GM19099 (cell line): ENCODE measurements at regions not wholly inside any gene's neighbourhood (a gene's known extent, or its start where the extent isn't known, plus 50 kb on each side); places are given as distances from the start of the nearest gene placed in this dataset.

Experiments
- POLR2A ChIP-seq: IDR thresholded peaks from 3 replicates; pipeline ENCODE4 v1.6.1; 2011; ENCODE audit warnings: low read depth; ENCODE audit not compliant: insufficient read length; ENCODE audit errors: extremely low read depth

DNA sequence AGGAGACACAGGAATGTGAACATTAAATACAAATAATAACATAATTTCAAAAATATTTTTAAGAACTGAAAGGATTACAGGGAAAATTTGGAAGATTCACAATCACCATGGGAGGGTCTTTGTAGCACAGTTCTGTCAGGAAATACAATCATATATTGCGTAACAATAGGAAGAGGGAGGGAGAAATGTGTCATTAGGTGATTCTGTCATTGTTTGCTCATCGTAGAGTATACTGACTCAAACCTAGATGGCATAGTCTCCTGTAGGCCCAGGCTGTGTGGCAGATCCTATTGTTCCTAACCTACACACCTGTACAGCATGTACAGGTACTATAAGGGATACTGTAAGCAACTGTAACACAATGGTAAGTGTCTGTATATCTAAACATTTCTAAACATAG is 330.4 kb downstream of the BRD1 start:
- no peak for TF ChIP-seq POLR2A

DNA sequence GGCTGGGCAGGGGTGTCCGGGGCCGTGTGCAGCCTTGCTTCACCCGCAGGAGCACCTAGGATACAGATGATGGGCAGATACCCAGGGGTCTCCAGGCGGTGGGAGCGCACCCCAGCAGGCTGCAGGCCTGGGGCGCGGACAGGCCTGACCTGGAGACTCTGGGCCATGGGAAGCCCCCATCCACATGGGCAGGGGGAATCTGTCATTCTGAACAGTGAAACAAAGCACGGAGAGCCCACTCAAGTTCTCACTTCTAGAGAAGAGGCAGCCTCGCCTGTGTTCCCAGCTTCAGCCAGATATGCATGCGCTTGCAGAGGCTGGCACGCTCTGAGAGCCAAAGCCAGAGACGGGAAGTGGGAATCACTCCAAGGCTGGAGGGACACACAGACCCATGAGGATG is 333.1 kb downstream of the BRD1 start:
- TF ChIP-seq POLR2A, result no peak

DNA sequence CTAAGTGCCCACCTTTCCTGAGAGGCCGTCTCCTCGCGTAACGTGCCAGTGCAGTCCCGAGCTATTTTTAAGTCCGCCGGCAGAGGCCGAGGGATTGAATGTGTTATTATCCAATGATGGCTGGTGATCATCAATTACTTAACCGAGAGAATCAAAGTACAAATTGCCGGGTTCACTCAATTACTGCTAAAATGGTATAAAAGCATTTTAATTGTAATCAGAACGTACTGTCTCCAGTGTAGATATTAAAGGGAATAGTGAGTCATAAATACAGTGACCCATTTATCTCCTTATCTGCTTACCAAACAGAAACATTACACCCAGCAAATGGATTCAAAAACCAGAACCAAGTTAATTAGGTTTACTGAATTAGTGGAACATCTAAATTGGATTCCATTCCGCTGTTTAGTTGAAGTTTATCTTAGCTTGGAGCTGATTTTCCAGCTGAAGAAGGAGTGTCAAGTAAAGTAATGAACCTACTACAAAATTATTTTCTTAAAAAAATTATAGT is 334.9 kb downstream of the BRD1 start:
- no peak for TF ChIP-seq POLR2A

GRCh38 chr22:49492308-49492707 is 335.4 kb downstream of the BRD1 start:
- TF ChIP-seq POLR2A, result no peak

- no peak for TF ChIP-seq POLR2A
These were observed 335.9 kb downstream of the BRD1 start for GRCh38 chr22:49491726-49492125.

DNA sequence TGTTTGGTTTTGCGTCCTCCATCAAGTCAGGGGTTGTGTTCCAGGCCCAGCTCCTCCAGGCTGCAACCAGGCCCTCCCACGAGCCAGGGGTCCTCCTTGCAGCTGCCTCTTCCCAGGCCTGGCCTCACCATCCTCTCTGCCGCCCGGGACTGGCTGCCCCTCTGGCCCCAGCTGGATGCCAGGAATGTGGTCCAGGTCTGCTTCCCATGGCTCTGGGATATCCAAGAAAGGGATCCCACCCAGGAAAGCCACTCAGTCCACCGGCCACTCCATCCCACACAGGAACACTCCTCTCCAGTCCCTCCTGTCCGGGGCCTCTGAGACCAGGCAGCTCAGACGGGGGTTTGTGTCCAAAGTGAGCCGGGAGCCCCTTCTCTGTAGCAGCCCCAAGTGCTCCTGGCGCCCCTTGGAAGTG is 336.4 kb downstream of the BRD1 start:
- TF ChIP-seq POLR2A, result no peak

GRCh38 chr22:49490692-49491091 is 337.0 kb downstream of the BRD1 start:
- no peak for TF ChIP-seq POLR2A

DNA sequence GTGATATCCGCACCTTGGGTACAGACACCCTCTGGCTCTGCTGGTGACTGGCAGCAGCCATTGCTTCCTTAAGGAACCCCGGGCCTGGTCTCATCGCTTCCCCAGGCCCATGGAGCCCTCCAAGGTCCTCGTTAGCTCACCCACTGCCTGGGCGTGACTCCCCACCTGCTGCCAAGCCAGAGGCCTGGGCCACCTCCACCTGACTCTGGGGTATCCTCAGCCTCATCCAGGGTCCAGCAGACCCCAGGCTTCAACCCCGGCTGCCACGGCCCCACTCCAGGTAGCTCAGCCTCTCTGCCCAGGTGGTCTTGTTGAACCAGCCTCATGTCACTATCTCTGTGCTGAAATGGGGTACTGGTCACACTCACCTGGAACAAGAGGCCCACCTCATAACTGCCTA is 337.9 kb downstream of the BRD1 start:
- TF ChIP-seq POLR2A, result no peak

DNA sequence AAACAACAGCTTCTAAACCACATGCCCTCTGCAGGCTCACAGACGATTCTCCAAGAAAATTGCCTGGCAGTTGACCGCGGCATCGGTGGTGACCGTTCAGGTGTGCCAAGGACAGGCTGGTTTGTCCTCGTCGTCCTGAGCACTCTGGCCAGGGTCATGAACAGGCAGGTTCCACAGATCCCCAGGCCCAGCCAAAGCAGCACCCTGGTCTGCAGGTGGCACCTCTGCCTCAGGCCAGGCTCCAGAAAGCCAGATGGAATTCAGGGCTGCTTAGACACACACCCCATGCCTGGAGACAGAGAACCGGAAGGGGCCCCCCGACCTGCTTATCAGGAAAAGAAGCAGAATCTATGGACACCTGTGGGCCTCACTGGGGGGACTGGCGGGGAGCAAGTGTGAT is 338.7 kb downstream of the BRD1 start:
- TF ChIP-seq POLR2A, result no peak

- no peak for TF ChIP-seq POLR2A
These were observed 339.7 kb downstream of the BRD1 start for GRCh38 chr22:49487950-49488349.

DNA sequence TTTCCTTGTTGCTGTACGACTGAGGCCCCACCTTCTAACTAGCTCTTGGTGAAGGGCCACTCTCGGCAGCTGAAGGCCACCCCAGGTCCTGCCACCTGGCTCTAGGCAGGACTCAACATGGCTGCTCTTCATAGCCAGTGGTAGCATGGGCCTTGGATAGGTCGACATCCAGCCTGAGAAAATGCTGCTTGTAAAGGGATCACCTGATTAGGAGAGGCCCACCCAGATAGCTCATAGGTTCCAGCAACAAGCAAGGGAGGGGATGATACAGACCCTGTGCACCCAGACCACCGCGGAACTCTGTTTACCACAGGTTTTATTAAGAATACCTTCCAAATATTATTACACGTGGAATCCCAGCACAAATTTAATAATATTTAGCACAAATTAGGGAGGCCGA is 341.4 kb downstream of the BRD1 start:
- TF ChIP-seq POLR2A, result no peak

- no peak for TF ChIP-seq POLR2A
These were observed 343.7 kb downstream of the BRD1 start for GRCh38 chr22:49483946-49484345.

DNA sequence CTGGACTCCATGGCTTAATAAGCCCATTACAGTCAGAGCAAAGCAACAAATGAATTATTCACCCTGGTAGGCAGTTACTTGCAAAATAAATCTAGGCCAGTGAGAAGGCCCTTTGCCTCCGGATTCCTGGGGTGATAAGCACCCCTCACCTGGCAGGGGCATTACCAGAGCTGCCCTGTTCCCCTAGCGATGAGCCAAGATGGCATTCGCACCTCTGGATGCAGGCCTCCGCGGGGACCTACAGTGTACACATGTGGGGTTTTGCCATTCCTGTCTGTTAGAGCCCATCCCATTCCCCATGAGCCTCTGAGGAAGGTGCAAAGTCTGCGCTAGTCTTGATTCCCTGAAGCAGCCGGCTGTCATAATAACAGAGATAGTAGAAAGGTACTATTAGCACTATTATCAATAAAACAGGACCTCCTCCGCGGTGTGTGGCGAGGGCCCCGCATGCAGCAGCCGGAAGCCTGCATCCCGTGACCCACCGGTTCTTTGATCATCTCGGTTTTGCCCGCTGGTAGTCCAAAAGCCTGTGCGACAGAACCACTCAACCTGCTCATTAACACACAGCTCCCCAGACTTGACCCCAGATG is 344.3 kb downstream of the BRD1 start:
- TF ChIP-seq POLR2A, result no peak

GRCh38 chr22:49482811-49483210 is 344.9 kb downstream of the BRD1 start:
- no peak for TF ChIP-seq POLR2A

DNA sequence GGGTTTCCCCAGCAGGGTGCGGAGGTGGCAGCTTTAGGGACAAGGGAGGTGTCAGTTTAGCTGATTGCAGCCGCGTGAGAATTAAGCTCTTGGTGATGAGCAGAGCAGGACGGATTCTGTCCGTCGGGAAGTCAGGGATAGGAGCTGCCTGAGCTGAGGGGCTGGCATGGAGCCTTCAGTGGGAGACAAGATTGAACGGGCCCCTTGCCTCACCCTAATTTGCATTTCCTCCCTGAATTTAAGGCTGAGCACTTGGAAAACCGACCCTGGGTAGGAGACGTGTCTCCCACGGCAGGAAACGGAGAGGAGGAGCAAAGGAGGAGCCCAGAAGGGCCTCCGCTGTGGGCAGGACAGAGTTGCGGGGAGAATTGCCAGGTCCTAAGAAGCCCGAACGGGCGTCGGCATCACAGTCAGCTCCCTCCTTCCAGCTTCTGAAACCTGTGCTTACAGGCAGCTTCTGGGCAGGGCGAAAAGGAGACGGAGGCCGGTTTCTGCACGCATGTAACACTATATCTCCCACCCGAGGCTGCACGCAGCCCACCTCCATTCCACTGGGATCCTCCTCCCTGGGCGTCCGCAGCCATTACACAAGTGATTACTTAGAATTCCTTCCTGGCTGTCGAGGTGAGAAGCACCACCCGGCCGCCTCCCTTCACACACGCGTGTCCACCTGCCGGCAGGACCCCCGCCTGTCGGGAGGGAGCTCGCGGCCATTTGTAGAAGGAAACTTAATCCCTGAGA is 345.8 kb downstream of the BRD1 start:
- no peak for TF ChIP-seq POLR2A

DNA sequence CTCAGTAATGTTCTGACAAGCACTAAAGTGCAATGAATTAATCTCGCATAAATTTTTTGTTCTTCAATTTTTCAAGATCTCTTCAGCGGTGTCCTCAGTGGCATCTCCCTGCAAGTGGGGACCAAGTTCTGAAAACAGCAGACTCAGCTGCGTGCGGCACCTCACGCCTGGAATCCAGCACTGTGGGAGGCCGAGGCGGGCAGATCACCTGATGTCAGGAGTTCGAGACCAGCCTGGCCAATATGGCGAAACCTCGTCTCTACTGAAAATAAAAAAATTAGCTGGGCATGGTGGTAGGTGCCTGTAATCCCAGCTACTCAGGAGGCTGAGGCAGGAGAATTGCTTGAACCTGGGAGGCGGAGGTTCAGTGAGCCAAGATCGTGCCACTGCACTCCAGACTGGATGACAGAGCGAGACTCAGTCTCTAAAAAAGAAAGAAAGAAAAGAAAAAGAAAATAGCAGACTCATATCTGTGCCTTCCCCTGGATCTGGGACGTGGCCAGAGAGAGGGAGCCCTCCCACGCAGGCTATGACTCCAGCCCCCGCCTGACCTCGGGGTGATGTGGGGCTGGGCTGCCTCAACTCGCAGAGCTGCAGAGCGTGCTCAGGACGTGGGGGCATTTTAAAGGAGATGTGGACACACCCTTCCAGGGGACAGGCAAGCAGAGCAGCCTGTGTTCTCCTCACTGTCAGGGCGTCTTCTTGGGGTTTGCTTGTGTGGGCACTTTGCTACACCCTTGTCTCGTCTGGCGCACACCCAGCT is 346.6 kb downstream of the BRD1 start:
- TF ChIP-seq POLR2A, result no peak
